CD14-positive monocyte (primary cell): ENCODE measurements at regions not wholly inside any gene's neighbourhood (a gene's known extent, or its start where the extent isn't known, plus 50 kb on each side); places are given as distances from the start of the nearest gene placed in this dataset.
"Not testable (repeated sequence)": the region's sequence is repeated elsewhere in the genome, so short reads cannot be mapped to it uniquely, and the experiment has no call there.

Experiments used
- DNase-seq, 3 donors: peaks; one replicate each; pipeline ENCODE4 v3.0.0-alpha.2; 2011 to 2022
- H2AFZ ChIP-seq: 2 replicates; pipeline ENCODE4 v1.6.0; 2012; ENCODE audit warnings: mild to moderate bottlenecking, low read depth, low read length, inconsistent platforms; ENCODE audit not compliant: insufficient read depth, poor library complexity, severe bottlenecking
- H3K27ac ChIP-seq, 2 donors: 1 replicate in 1 of 2; 2 replicates in 1 of 2; pipeline ENCODE4 v1.5.1; 2012 to 2013; ENCODE audit warnings: low read length in 2 of 2, control low read depth in 1 of 2, inconsistent platforms in 1 of 2, low read depth in 1 of 2, mild to moderate bottlenecking in 1 of 2
- H3K27me3 ChIP-seq, 2 donors: one replicate each; pipeline versions ENCODE4 v1.6.0 to v1.6.1; 2011 to 2013; ENCODE audit warnings: low read length in 2 of 2; ENCODE audit not compliant: control insufficient read depth in 2 of 2, insufficient read depth in 2 of 2
- H3K36me3 ChIP-seq, 2 donors: replicated peaks in 1 of 2; 1 replicate in 1 of 2; 2 replicates in 1 of 2; pipeline versions ENCODE4 v1.5.1 to v1.6.1; 2012 to 2013; ENCODE audit warnings: low read length in 2 of 2, control low read depth in 1 of 2, inconsistent platforms in 1 of 2, mild to moderate bottlenecking in 1 of 2; ENCODE audit not compliant: insufficient read depth in 2 of 2, control insufficient read depth in 1 of 2
- H3K4me1 ChIP-seq, 2 donors: 1 replicate in 1 of 2; 2 replicates in 1 of 2; pipeline versions ENCODE4 v1.5.1 to v1.6.1; 2012 to 2013; ENCODE audit warnings: low read length in 2 of 2, control low read depth in 1 of 2, inconsistent platforms in 1 of 2, mild to moderate bottlenecking in 1 of 2, moderate library complexity in 1 of 2; ENCODE audit not compliant: insufficient read depth in 2 of 2, control insufficient read depth in 1 of 2
- H3K4me2 ChIP-seq: replicated peaks from 2 replicates; pipeline ENCODE3; 2012; ENCODE audit warnings: low read length, moderate library complexity, mild to moderate bottlenecking; ENCODE audit not compliant: poor library complexity, severe bottlenecking; ENCODE audit errors: extremely low read depth
- H3K4me3 ChIP-seq, 3 experiments: fragments of 200-600 bp in 1 of 3; sonication (generic) in 1 of 3; replicated peaks in 1 of 3; 1 replicate in 2 of 3; 2 replicates in 1 of 3; pipeline ENCODE4 v1.5.1; 2011 to 2013; ENCODE audit warnings: low read length in 3 of 3, mild to moderate bottlenecking in 3 of 3, control low read depth in 2 of 3, low read depth in 2 of 3, inconsistent platforms in 1 of 3, moderate library complexity in 1 of 3
- H3K79me2 ChIP-seq: 2 replicates; pipeline ENCODE4 v1.6.0; 2012; ENCODE audit warnings: mild to moderate bottlenecking, control low read depth, inconsistent platforms, low read length, moderate library complexity; ENCODE audit not compliant: insufficient read depth
- H3K9ac ChIP-seq: 2 replicates; pipeline ENCODE4 v1.6.0; 2017; ENCODE audit warnings: low read length, mild to moderate bottlenecking; ENCODE audit not compliant: insufficient read depth, poor library complexity, severe bottlenecking
- H3K9me3 ChIP-seq, 2 donors: replicated peaks in 1 of 2; 1 replicate in 1 of 2; 2 replicates in 1 of 2; pipeline versions ENCODE4 v1.5.1 to v1.6.1; 2012 to 2013; ENCODE audit warnings: low read length in 2 of 2, control low read depth in 1 of 2; ENCODE audit not compliant: control insufficient read depth in 1 of 2, insufficient read depth in 1 of 2
- H4K20me1 ChIP-seq: 2 replicates; pipeline ENCODE4 v1.6.0; 2012; ENCODE audit warnings: mild to moderate bottlenecking, low read length, control low read depth, moderate library complexity; ENCODE audit not compliant: insufficient read depth
- H3K27ac Mint-ChIP-seq, 7 donors: one replicate each; pipeline ENCODE4 v1.8.0; 2020; ENCODE audit warnings: mild to moderate bottlenecking in 7 of 7, mixed read lengths in 7 of 7, moderate library complexity in 6 of 7, inconsistent platforms in 2 of 7
- H3K27me3 Mint-ChIP-seq, 3 donors: one replicate each; pipeline ENCODE4 v1.8.0; 2021 to 2022; ENCODE audit warnings: low read depth in 3 of 3, mild to moderate bottlenecking in 3 of 3, mixed read lengths in 3 of 3, moderate library complexity in 3 of 3, inconsistent platforms in 1 of 3
- H3K36me3 Mint-ChIP-seq, 2 donors: one replicate each; pipeline ENCODE4 v1.8.0; 2020; ENCODE audit warnings: mixed read lengths in 2 of 2, inconsistent platforms in 1 of 2, mild to moderate bottlenecking in 1 of 2
- H3K4me1 Mint-ChIP-seq: one replicate; pipeline ENCODE4 v1.8.0; 2020; ENCODE audit warnings: mild to moderate bottlenecking, mixed read lengths
- H3K4me3 Mint-ChIP-seq, 2 donors: one replicate each; pipeline ENCODE4 v1.8.0; 2020; ENCODE audit warnings: mild to moderate bottlenecking in 2 of 2, mixed read lengths in 2 of 2, moderate library complexity in 1 of 2
- H3K9me3 Mint-ChIP-seq, 7 donors: one replicate each; pipeline ENCODE4 v1.8.0; 2020 to 2022; ENCODE audit warnings: mixed read lengths in 7 of 7, mild to moderate bottlenecking in 6 of 7, moderate library complexity in 6 of 7, inconsistent platforms in 2 of 7
- WGBS: methylation state at CpG from one replicate; pipeline ENCODE4 v1.1.5; 2013; ENCODE audit warnings: missing lambda C conversion rate; ENCODE audit not compliant: insufficient coverage; 5-methylcytosine and 5-hydroxymethylcytosine counted together
- intact Hi-C, 2 donors: fragments of 100-400 bp; cut with micrococcal nuclease; formaldehyde crosslinking; loops; one replicate each; pipeline versions ENCODE4 v1.15.0 to v1.15.1; 2023
- TF ChIP-seq, protein P1 (sequence below): fragments of 200-600 bp; IDR thresholded peaks from one replicate; pipeline ENCODE4 v1.8.0; 2022; ENCODE audit warnings: antibody characterized with exemption, mild to moderate bottlenecking

DNA sequence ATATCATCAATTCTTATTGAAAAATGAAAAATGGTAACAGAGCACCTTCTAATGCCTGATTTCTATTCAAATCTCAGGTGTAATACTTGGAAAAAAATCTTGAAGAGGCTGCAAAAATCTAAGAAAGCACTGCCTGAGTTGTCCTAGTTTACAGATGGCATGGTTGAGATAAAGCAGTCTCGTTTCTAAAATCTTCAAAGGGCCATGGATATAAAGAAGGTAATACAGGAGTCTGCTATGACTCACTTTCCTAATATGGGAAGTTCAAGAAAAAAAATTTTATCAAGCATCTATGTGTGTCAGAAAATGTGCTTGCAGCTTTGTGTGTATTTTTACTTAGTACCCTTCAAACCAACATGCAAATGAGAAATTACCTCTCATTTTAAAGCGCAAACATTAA lies 163.3 kb downstream of the DMAC1 start:
- no peaks in the 10 kb centered on the region for H3K27me3 Mint-ChIP-seq
- no peak overlapping the region for H3K4me3 Mint-ChIP-seq
- no peaks in the 10 kb centered on the region for H3K9me3 ChIP-seq
- no peaks in the 10 kb centered on the region for H3K27me3 ChIP-seq
- no peak for DNase-seq
- H3K27ac ChIP-seq, result no peak overlapping the region
- TF ChIP-seq, protein P1, sequence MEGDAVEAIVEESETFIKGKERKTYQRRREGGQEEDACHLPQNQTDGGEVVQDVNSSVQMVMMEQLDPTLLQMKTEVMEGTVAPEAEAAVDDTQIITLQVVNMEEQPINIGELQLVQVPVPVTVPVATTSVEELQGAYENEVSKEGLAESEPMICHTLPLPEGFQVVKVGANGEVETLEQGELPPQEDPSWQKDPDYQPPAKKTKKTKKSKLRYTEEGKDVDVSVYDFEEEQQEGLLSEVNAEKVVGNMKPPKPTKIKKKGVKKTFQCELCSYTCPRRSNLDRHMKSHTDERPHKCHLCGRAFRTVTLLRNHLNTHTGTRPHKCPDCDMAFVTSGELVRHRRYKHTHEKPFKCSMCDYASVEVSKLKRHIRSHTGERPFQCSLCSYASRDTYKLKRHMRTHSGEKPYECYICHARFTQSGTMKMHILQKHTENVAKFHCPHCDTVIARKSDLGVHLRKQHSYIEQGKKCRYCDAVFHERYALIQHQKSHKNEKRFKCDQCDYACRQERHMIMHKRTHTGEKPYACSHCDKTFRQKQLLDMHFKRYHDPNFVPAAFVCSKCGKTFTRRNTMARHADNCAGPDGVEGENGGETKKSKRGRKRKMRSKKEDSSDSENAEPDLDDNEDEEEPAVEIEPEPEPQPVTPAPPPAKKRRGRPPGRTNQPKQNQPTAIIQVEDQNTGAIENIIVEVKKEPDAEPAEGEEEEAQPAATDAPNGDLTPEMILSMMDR, result no peak
- H3K4me2 ChIP-seq, result no peak overlapping the region
- no peaks in the 10 kb centered on the region for H3K4me1 ChIP-seq
- H3K4me3 ChIP-seq, result no peak overlapping the region
- H3K36me3 ChIP-seq, result no peaks in the 10 kb centered on the region
- no peaks in the 10 kb centered on the region for H3K4me1 Mint-ChIP-seq
- intact Hi-C loops, result no loop called here
- H4K20me1 ChIP-seq, result no peaks in the 10 kb centered on the region
- no peaks in the 10 kb centered on the region for H3K79me2 ChIP-seq
- no CpG with 5 or more reads among the region's 2 CpGs for whole genome bisulfite sequencing
- H3K27ac Mint-ChIP-seq, result no peak overlapping the region
- no peak overlapping the region for H3K9ac ChIP-seq
- no peaks in the 10 kb centered on the region for H3K36me3 Mint-ChIP-seq
- peaks cover 0 to 7% (median 3%) of the 10 kb centered on the region in 7 donors for H3K9me3 Mint-ChIP-seq
- no peak overlapping the region for H2AFZ ChIP-seq

DNA sequence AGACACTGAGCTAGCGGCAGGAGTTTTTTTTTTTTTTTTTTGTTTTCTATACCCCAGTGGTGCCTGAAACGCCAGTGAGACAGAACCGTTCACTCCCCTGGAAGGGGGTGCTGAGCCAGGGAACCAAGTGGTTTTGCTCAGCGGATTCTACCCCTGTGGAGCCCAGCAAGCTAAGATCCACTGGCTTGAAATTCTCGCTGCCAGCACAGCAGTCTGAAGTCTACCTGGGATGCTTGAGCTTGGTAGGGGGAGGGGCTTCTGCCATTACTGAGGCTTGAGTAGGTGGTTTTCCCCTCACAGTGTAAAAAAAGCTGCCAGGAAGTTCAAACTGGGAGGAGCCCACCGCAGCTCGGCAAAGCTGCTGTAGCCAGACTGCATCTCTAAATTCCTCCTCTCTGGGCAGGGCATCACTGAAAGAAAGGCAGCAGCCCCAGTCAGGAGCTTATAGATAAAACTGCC lies 173.0 kb downstream of the DMAC1 start:
- H3K27me3 Mint-ChIP-seq, H3K27ac ChIP-seq, H3K4me2 ChIP-seq, H3K36me3 Mint-ChIP-seq, intact Hi-C loops, H3K4me3 ChIP-seq, H4K20me1 ChIP-seq, H2AFZ ChIP-seq, H3K4me1 Mint-ChIP-seq, H3K9me3 ChIP-seq, DNase-seq, H3K4me3 Mint-ChIP-seq, H3K9ac ChIP-seq, H3K27ac Mint-ChIP-seq, H3K79me2 ChIP-seq, H3K27me3 ChIP-seq, H3K4me1 ChIP-seq, H3K36me3 ChIP-seq: not testable (repeated sequence)
- H3K9me3 Mint-ChIP-seq, result peaks cover 6 to 18% (median 10%) of the 10 kb centered on the region in 7 donors
- 17% methylated on average over 3 of the region's 7 CpGs for WGBS
